Nephron progenitor cell (in vitro differentiated cells): ENCODE measurements at regions not wholly inside any gene's neighbourhood (a gene's known extent, or its start where the extent isn't known, plus 50 kb on each side); places are given as distances from the start of the nearest gene placed in this dataset.
"Not testable (repeated sequence)": the region's sequence is repeated elsewhere in the genome, so short reads cannot be mapped to it uniquely, and the experiment has no call there.

ENCODE experiments used
- DNase-seq: peaks from one replicate; pipeline ENCODE4 v3.0.0; 2021
- H3K27ac Mint-ChIP-seq: 2 replicates; pipeline ENCODE4 v1.8.0; 2021; ENCODE audit warnings: mild to moderate bottlenecking, moderate library complexity, mixed read lengths
- H3K27me3 Mint-ChIP-seq: 2 replicates; pipeline ENCODE4 v1.8.0; 2021; ENCODE audit warnings: mild to moderate bottlenecking, low read depth, mixed read lengths; ENCODE audit not compliant: poor library complexity
- H3K36me3 Mint-ChIP-seq: 2 replicates; pipeline ENCODE4 v1.8.0; 2021; ENCODE audit warnings: low read depth, mixed read lengths
- H3K4me1 Mint-ChIP-seq: 2 replicates; pipeline ENCODE4 v1.8.0; 2021; ENCODE audit warnings: mixed read lengths
- H3K4me3 Mint-ChIP-seq: 2 replicates; pipeline ENCODE4 v1.8.0; 2021; ENCODE audit warnings: mild to moderate bottlenecking, moderate library complexity, mixed read lengths
- H3K9me3 Mint-ChIP-seq: 2 replicates; pipeline ENCODE4 v1.8.0; 2021; ENCODE audit warnings: mild to moderate bottlenecking, moderate library complexity, mixed read lengths
- CTCF ChIP-seq: fragments of 200-600 bp; sonication (generic); IDR thresholded peaks from 2 replicates; pipeline ENCODE4 v1.5.0; 2021; ENCODE audit warnings: antibody characterized with exemption

DNA sequence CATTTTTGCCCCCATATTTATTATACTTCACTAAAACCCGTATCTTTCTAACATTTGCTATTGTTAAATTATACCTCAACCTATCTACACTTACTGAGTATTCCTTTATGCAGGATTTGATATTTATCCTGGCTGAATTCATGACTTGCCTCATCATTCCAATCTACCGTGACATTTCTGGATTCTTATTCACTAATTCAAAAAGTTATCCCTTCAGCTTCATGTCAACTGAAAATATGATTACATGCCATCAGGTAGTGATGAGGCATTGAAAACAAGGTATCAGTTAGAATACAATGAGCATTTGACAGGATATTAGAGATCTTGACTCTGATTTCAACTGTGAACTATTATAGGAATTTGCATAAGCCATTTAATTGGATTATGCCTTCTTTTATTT, 2171.9 kb upstream of the WWC1 start:
- no peaks in the 10 kb centered on the region for H3K9me3 Mint-ChIP-seq
- DNase-seq, result no peak
- H3K36me3 Mint-ChIP-seq, result no peaks in the 10 kb centered on the region
- H3K4me1 Mint-ChIP-seq, result no peaks in the 10 kb centered on the region
- peaks cover 7% of the 10 kb centered on the region for H3K27me3 Mint-ChIP-seq
- no peak overlapping the region for H3K27ac Mint-ChIP-seq
- TF ChIP-seq CTCF, result no peak
- no peak overlapping the region for H3K4me3 Mint-ChIP-seq

- DNase-seq, result no peak
- Mint-ChIP-seq H3K27me3 (peaks cover 7% of the 10 kb centered on the region), H3K9me3 (no peaks in the 10 kb centered on the region), H3K4me1 (no peaks in the 10 kb centered on the region), H3K4me3 (no peak overlapping the region), H3K36me3 (no peaks in the 10 kb centered on the region), H3K27ac (no peak overlapping the region)
- no peak for TF ChIP-seq CTCF
Observed at GRCh38 chr5:166123717-166124116, 2167.7 kb upstream of the WWC1 start.

DNA sequence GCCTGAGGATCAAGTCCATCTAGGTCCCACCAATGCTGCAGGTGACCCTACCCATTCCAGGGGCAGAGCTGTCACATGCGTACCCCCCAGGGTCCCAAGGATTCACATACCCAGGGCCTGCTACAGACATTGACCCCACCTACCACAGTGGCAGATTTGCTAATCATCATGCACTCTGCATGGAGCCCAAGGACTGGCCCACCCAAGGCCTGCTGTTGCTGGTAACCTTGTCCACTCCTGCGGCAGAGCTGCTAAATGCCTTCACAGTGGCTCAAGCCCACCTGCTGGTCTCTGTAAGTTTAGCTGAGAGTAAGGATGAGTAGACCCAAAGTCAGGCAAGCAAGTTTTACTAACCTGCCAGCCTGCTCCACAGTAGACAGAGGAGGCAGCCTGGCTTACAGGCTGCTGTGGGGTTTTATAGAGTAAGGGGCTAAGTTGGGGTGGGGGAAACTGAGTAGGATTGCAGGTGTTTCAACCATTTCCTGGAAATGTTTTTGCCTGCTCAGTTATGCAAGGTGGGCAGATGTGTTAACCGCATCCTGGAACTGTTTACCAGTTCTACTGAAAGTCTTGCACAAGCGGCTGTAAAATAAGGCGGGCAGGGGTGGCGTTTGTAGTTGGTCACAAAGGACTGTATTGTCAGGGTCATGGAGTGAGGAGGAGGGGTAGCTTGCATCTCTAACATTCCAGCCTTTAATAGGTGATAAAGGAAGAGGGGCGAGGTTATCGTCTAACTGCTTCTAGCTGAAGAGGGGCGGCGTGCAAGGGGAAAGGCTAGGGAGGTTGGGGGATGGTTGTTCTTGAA, 2163.5 kb upstream of the WWC1 start:
- Mint-ChIP-seq H3K4me3 (no peak overlapping the region), H3K4me1 (no peaks in the 10 kb centered on the region), H3K9me3 (no peaks in the 10 kb centered on the region), H3K27ac (no peak overlapping the region), H3K27me3 (peaks cover 7% of the 10 kb centered on the region), H3K36me3 (no peaks in the 10 kb centered on the region)
- DNase-seq, result no peak
- no peak for TF ChIP-seq CTCF

DNA sequence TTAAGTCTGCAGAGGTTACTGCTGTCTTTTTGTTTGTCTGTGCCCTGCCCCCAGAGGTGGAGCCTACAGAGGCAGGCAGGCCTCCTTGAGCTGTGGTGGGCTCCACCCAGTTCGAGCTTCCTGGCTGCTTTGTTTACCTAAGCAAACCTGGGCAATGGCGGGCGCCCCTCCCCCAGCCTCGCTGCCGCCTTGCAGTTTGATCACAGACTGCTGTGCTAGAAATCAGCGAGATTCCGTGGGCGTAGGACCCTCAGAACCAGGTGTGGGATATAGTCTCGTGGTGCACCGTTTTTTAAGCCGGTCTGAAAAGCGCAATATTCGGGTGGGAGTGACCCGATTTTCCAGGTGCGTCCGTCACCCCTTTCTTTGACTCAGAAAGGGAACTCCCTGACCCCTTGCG, 2146.3 kb upstream of the WWC1 start:
- H3K27me3 Mint-ChIP-seq, H3K4me3 Mint-ChIP-seq, H3K4me1 Mint-ChIP-seq, DNase-seq, H3K36me3 Mint-ChIP-seq, H3K27ac Mint-ChIP-seq: not testable (repeated sequence)
- H3K9me3 Mint-ChIP-seq, result peaks cover 16% of the 10 kb centered on the region

DNA sequence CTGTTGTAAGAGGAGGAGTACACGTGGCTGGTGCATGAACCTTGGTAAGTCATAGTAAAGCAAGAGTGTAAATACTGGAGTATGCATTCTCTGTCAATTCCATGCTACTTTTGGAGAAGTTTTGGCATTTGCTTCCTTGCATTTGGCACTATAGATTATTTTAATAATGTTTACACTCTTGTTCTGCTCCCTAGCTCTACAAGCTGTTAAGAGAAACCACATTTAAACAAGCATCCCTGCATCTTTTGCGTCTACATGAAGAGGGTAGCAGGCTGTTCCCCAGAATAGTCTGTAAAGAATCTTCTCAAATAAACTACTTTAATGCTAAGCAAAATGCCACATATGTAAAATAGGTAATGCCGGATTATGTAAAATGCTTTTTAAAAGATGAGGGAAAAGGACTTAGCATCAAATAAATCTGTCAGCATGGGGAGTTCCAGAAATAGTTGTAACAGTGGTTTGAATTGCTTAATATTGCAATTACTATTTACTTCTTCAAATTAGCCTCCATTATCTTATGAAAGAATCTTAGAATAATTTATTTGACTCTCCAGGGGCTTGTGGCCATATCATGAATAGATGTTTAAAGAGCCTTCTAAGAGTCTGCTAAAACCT, 2127.3 kb upstream of the WWC1 start:
- no peak for TF ChIP-seq CTCF
- no peaks in the 10 kb centered on the region for H3K4me1 Mint-ChIP-seq

DNA sequence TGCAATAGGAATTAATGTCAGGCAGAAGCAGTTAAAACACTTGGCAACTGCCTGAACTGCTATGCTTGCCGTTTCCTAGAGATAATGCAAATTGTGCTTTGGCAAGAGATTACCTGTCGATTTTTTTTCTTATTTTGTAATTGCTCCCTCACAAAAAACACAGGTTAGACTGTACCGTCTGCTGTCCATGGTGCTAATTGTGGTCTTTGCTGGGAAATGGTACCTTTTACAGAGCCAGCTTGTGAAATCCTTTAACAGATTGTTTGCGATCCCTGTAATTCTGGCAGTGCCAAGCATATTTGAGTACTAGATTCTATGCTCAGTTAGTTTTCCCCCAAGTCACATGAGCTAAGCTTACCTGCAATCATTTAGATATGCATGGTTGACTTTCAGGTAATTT, 2125.8 kb upstream of the WWC1 start:
- H3K4me3 Mint-ChIP-seq, result no peak overlapping the region
- H3K4me1 Mint-ChIP-seq, result no peaks in the 10 kb centered on the region
- no peak overlapping the region for H3K27ac Mint-ChIP-seq
- H3K9me3 Mint-ChIP-seq, result no peaks in the 10 kb centered on the region
- no peak for TF ChIP-seq CTCF
- H3K27me3 Mint-ChIP-seq, result peaks cover 7% of the 10 kb centered on the region
- no peaks in the 10 kb centered on the region for H3K36me3 Mint-ChIP-seq
- peak; percentile 47 for DNase-seq

More for the DNA sequence above, 2127.3 kb upstream of the WWC1 start:
- no peaks in the 10 kb centered on the region for H3K36me3 Mint-ChIP-seq
- no peaks in the 10 kb centered on the region for H3K9me3 Mint-ChIP-seq
- peaks cover 5% of the 10 kb centered on the region for H3K27me3 Mint-ChIP-seq
- H3K27ac Mint-ChIP-seq, result no peak overlapping the region
- no peak for DNase-seq
- H3K4me3 Mint-ChIP-seq, result no peak overlapping the region
